Kidney (tissue), 13 donors: ENCODE measurements at regions not wholly inside any gene's neighbourhood (a gene's known extent, or its start where the extent isn't known, plus 50 kb on each side); places are given as distances from the start of the nearest gene placed in this dataset.

ENCODE experiments used
- DNase-seq, 5 donors: peaks; one replicate each; pipeline ENCODE4 v3.0.0-alpha.2; 2013 to 2020
- FAIRE-seq: peaks from 2 replicates; lab custom pipeline; 2012; peaks lifted over from hg19 to GRCh38; lab: Jason Lieb, UNC
- H3K27ac ChIP-seq, 2 donors: one replicate each; pipeline ENCODE4 v1.7.0; 2013; ENCODE audit warnings: low read depth in 2 of 2, low read length in 2 of 2, inconsistent platforms in 1 of 2
- H3K27me3 ChIP-seq: one replicate; pipeline ENCODE4 v1.7.1; 2013; ENCODE audit warnings: low read length, inconsistent platforms; ENCODE audit not compliant: control insufficient read depth, insufficient read depth
- H3K36me3 ChIP-seq, 3 donors: one replicate each; pipeline versions ENCODE4 v1.7.0 to v1.7.1; 2013; ENCODE audit warnings: low read length in 3 of 3, control low read depth in 1 of 3, inconsistent platforms in 1 of 3; ENCODE audit not compliant: insufficient read depth in 3 of 3, control insufficient read depth in 2 of 3
- H3K4me1 ChIP-seq, 3 donors: one replicate each; pipeline versions ENCODE4 v1.7.0 to v1.7.1; 2013; ENCODE audit warnings: low read length in 3 of 3, inconsistent platforms in 1 of 3, low read depth in 1 of 3; ENCODE audit not compliant: control insufficient read depth in 2 of 3, insufficient read depth in 2 of 3
- H3K4me3 ChIP-seq, 3 donors: one replicate each; pipeline versions ENCODE4 v1.7.0 to v1.8.1; 2013; ENCODE audit warnings: low read length in 3 of 3, control low read depth in 1 of 3, inconsistent platforms in 1 of 3
- H3K9ac ChIP-seq, 3 donors: one replicate each; pipeline versions ENCODE4 v1.7.0 to v1.7.1; 2013; ENCODE audit warnings: low read length in 3 of 3, control low read depth in 1 of 3, inconsistent platforms in 1 of 3
- H3K9me3 ChIP-seq, 3 donors: one replicate each; pipeline versions ENCODE4 v1.7.0 to v1.7.1; 2013; ENCODE audit warnings: low read length in 3 of 3, control low read depth in 1 of 3, inconsistent platforms in 1 of 3; ENCODE audit not compliant: control insufficient read depth in 2 of 3, insufficient read depth in 1 of 3
- CTCF ChIP-seq: IDR thresholded peaks from 3 replicates; pipeline ENCODE4 v1.5.1; 2012; ENCODE audit warnings: mild to moderate bottlenecking, moderate library complexity, borderline replicate concordance; ENCODE audit not compliant: insufficient read depth; ENCODE audit errors: extremely low read depth
- intact Hi-C: fragments of 100-400 bp; cut with DNase I; formaldehyde crosslinking; loops from one replicate; pipeline ENCODE4 v1.11.1; 2022
- donor health status: control.
- donor health status: control.
- donor health status: control.
- donor health status: control.
- donor health status: control.
- donor health status: DM: yes; HTN: yes; CAD: no.
- donor health status: Normal renal cell carcinoma (clear cell type).

- Histone ChIP-seq H3K27me3 (no peaks in the 10 kb centered on the region), H3K4me3 (no peak overlapping the region), H3K9me3 (no peaks in the 10 kb centered on the region), H3K9ac (no peak overlapping the region), H3K36me3 (no peaks in the 10 kb centered on the region), H3K4me1 (no peaks in the 10 kb centered on the region), H3K27ac (no peak overlapping the region)
- intact Hi-C loops: no loop called here
- TF ChIP-seq CTCF: no peak
- FAIRE-seq: no peak
- DNase-seq: no peak
These were observed 240.9 kb downstream of the KIF2B start for GRCh38 chr17:54063639-54064038.

GRCh38 chr17:54085020-54085419, 262.3 kb downstream of the KIF2B start:
- H3K27ac ChIP-seq: no peak overlapping the region
- no peak overlapping the region for H3K4me3 ChIP-seq
- intact Hi-C loops: no loop called here
- no peak for TF ChIP-seq CTCF
- H3K36me3 ChIP-seq: no peaks in the 10 kb centered on the region
- no peak for DNase-seq
- no peak for FAIRE-seq
- no peaks in the 10 kb centered on the region for H3K27me3 ChIP-seq
- H3K9me3 ChIP-seq: no peaks in the 10 kb centered on the region
- H3K4me1 ChIP-seq: no peaks in the 10 kb centered on the region
- H3K9ac ChIP-seq: no peak overlapping the region

GRCh38 chr17:54085934-54086333, 263.2 kb downstream of the KIF2B start:
- Histone ChIP-seq H3K4me1 (no peaks in the 10 kb centered on the region), H3K9ac (no peak overlapping the region), H3K36me3 (no peaks in the 10 kb centered on the region), H3K4me3 (no peak overlapping the region), H3K27me3 (no peaks in the 10 kb centered on the region), H3K27ac (no peak overlapping the region), H3K9me3 (no peaks in the 10 kb centered on the region)
- intact Hi-C loops: no loop called here
- no peak for FAIRE-seq
- no peak for TF ChIP-seq CTCF
- DNase-seq: peak in 4 of 5 donors; percentile 24 to 62 (median 49)

- no peak overlapping the region for H3K9ac ChIP-seq
- H3K27me3 ChIP-seq: no peaks in the 10 kb centered on the region
- no peaks in the 10 kb centered on the region for H3K36me3 ChIP-seq
- DNase-seq (peak in 1 of 5 donors; percentile 2), FAIRE-seq (no peak)
- H3K4me3 ChIP-seq: no peak overlapping the region
- H3K9me3 ChIP-seq: no peaks in the 10 kb centered on the region
- intact Hi-C loops: no loop called here
- H3K27ac ChIP-seq: no peak overlapping the region
- H3K4me1 ChIP-seq: no peaks in the 10 kb centered on the region
- TF ChIP-seq CTCF: no peak
These were observed 273.5 kb downstream of the KIF2B start for GRCh38 chr17:54096216-54096615.
